Upper lobe of left lung (tissue), 6 donors: ENCODE measurements at regions not wholly inside any gene's neighbourhood (a gene's known extent, or its start where the extent isn't known, plus 50 kb on each side); places are given as distances from the start of the nearest gene placed in this dataset.

Experiments used
- ATAC-seq, 2 donors: fragments of 200-7000 bp; cut with Tn5 transposase; one replicate each; pipeline ENCODE4 v1.9.1; 2022; ENCODE audit warnings: mild to moderate bottlenecking in 2 of 2, moderate library complexity in 2 of 2; ENCODE audit not compliant: low FRiP score in 2 of 2
- DNase-seq, 2 donors: peaks; one replicate each; pipeline ENCODE4 v3.0.0-alpha.2; 2019 to 2020
- H3K27ac ChIP-seq, 4 donors: fragments of 200-600 bp; sonication (generic); one replicate each; pipeline ENCODE4 v1.5.1; 2016 to 2019
- H3K27me3 ChIP-seq, 4 donors: fragments of 200-600 bp; sonication (generic); one replicate each; pipeline ENCODE4 v1.5.1; 2017 to 2019
- H3K36me3 ChIP-seq, 4 donors: fragments of 200-600 bp; sonication (generic); one replicate each; pipeline ENCODE4 v1.5.1; 2016 to 2019
- H3K4me1 ChIP-seq, 4 donors: fragments of 200-600 bp; sonication (generic); one replicate each; pipeline ENCODE4 v1.5.1; 2018 to 2019
- H3K4me3 ChIP-seq, 4 donors: fragments of 200-600 bp; sonication (generic); one replicate each; pipeline ENCODE4 v1.5.1; 2017 to 2019; ENCODE audit warnings: mild to moderate bottlenecking in 2 of 4, moderate library complexity in 1 of 4
- H3K9me3 ChIP-seq, 4 donors: fragments of 200-600 bp; sonication (generic); one replicate each; pipeline ENCODE4 v1.5.1; 2018 to 2019
- EP300 ChIP-seq, 4 donors: sonication (generic); formaldehyde crosslinking; IDR thresholded peaks; one replicate each; pipeline ENCODE4 v1.5.1; 2017; ENCODE audit warnings: antibody characterized with exemption in 4 of 4, control low read depth in 2 of 4
- POLR2A ChIP-seq, 4 donors: fragments of 450-650 bp; IDR thresholded peaks; one replicate each; pipeline ENCODE4 v1.5.1; 2016 to 2017; ENCODE audit warnings: antibody characterized with exemption in 4 of 4, mild to moderate bottlenecking in 2 of 4
- POLR2AphosphoS5 ChIP-seq, 2 donors: sonication (generic); formaldehyde crosslinking; IDR thresholded peaks; one replicate each; pipeline ENCODE4 v1.5.1; 2017; ENCODE audit warnings: antibody characterized with exemption in 2 of 2
- WGBS, 2 donors: methylation state at CpG; one replicate each; pipeline ENCODE4 v1.1.5; 2017 to 2018; 5-methylcytosine and 5-hydroxymethylcytosine counted together
- TF ChIP-seq, protein P1 (sequence below), 6 experiments: fragments of 450-650 bp in 4 of 6; fragments of 200-600 bp in 2 of 6; sonication (generic) in 2 of 6; IDR thresholded peaks; one replicate each; pipeline ENCODE4 v1.5.1; 2016 to 2019; ENCODE audit warnings: antibody characterized with exemption in 6 of 6
- donor health status: DM: no; HTN: no; CAD: no; lungs with moderate emphysema.
- donor health status: DM: no; HTN: yes; CAD: no; lungs with severe emphysema.

- 62 to 80% methylated on average over 4 of the region's 4 CpGs for WGBS, 2 donors
- Histone ChIP-seq H3K9me3 (peaks cover 0 to 8% (median 2%) of the 10 kb centered on the region in 4 donors), H3K4me3 (no peak overlapping the region), H3K27ac (no peak overlapping the region), H3K4me1 (no peaks in the 10 kb centered on the region), H3K36me3 (no peaks in the 10 kb centered on the region), H3K27me3 (no peaks in the 10 kb centered on the region)
- ATAC-seq: no peak
- TF ChIP-seq POLR2A (IDR thresholded peaks at IDR 0.05) (no peak), EP300 (IDR thresholded peaks at IDR 0.05) (no peak), POLR2AphosphoS5 (IDR thresholded peaks at IDR 0.05) (no peak)
- TF ChIP-seq, protein P1, sequence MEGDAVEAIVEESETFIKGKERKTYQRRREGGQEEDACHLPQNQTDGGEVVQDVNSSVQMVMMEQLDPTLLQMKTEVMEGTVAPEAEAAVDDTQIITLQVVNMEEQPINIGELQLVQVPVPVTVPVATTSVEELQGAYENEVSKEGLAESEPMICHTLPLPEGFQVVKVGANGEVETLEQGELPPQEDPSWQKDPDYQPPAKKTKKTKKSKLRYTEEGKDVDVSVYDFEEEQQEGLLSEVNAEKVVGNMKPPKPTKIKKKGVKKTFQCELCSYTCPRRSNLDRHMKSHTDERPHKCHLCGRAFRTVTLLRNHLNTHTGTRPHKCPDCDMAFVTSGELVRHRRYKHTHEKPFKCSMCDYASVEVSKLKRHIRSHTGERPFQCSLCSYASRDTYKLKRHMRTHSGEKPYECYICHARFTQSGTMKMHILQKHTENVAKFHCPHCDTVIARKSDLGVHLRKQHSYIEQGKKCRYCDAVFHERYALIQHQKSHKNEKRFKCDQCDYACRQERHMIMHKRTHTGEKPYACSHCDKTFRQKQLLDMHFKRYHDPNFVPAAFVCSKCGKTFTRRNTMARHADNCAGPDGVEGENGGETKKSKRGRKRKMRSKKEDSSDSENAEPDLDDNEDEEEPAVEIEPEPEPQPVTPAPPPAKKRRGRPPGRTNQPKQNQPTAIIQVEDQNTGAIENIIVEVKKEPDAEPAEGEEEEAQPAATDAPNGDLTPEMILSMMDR (IDR thresholded peaks at IDR 0.05): no peak
- no peak for DNase-seq
Measured at GRCh38 chr1:233802611-233803010, 101.9 kb upstream of the SLC35F3 start.

DNA sequence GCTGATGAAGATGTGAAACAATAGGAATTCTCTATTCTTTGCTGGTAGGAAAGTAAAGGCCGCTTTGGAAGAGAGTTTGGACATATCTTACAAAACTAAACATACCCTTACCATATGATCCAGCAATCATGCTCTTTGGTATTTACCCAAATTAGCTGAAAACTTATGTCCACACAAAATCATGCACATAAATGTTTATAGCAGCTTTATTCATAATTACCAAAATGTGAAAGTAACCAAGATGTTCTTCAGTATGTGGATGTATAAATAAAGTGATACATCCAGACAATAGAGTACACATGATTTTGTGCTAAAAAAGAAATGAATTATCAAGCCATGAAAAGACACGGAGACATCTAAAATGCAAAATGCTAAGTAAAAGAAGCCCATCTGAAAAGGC is 98.7 kb upstream of the SLC35F3 start:
- WGBS, 2 donors: 86 to 90% methylated on average over 2 of the region's 2 CpGs
- H3K4me3 ChIP-seq: no peak overlapping the region
- H3K9me3 ChIP-seq: peaks cover 0 to 8% (median 2%) of the 10 kb centered on the region in 4 donors
- H3K27me3 ChIP-seq: no peaks in the 10 kb centered on the region
- TF ChIP-seq POLR2AphosphoS5 (IDR thresholded peaks at IDR 0.05): no peak
- TF ChIP-seq EP300 (IDR thresholded peaks at IDR 0.05): no peak
- TF ChIP-seq, protein P1 (IDR thresholded peaks at IDR 0.05): no peak
- no peak for TF ChIP-seq POLR2A (IDR thresholded peaks at IDR 0.05)
- DNase-seq: no peak
- H3K27ac ChIP-seq: no peak overlapping the region
- no peak for ATAC-seq
- no peaks in the 10 kb centered on the region for H3K4me1 ChIP-seq
- no peaks in the 10 kb centered on the region for H3K36me3 ChIP-seq

- H3K27ac ChIP-seq: no peak overlapping the region
- no peak overlapping the region for H3K4me3 ChIP-seq
- no peaks in the 10 kb centered on the region for H3K9me3 ChIP-seq
- no peak for TF ChIP-seq EP300 (IDR thresholded peaks at IDR 0.05)
- no peak for TF ChIP-seq POLR2A (IDR thresholded peaks at IDR 0.05)
- TF ChIP-seq, protein P1 (IDR thresholded peaks at IDR 0.05): no peak
- TF ChIP-seq POLR2AphosphoS5 (IDR thresholded peaks at IDR 0.05): no peak
- no peak for DNase-seq
- H3K4me1 ChIP-seq: no peaks in the 10 kb centered on the region
- ATAC-seq: no peak
- WGBS, 2 donors: 70 to 79% methylated on average over 1 of the region's 1 CpG
- no peaks in the 10 kb centered on the region for H3K27me3 ChIP-seq
- H3K36me3 ChIP-seq: no peaks in the 10 kb centered on the region
Measured at GRCh38 chr1:233815357-233815756, 89.1 kb upstream of the SLC35F3 start.

DNA sequence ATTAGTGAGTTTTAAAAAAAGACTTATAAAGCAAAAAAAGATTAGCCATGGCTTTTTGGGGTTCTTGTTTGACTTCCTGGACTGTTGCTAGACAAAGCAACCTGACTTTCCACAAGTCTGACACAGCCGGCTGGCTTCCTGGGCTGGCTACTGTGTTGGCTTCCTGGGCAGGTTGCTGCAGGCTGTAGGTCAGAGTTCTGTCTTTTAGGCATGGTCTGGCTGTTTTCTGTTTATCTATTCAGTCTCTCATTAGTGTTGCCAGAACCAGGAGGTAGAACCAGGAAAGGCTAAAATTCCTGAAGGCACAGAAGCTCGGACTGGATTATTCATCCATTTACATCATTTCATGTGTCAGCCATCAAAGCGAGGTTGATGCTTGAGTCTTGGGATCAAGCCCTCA is 88.6 kb upstream of the SLC35F3 start:
- H3K9me3 ChIP-seq: no peaks in the 10 kb centered on the region
- no peaks in the 10 kb centered on the region for H3K27me3 ChIP-seq
- no peak for TF ChIP-seq EP300 (IDR thresholded peaks at IDR 0.05)
- H3K4me1 ChIP-seq: no peaks in the 10 kb centered on the region
- no peak overlapping the region for H3K4me3 ChIP-seq
- no peaks in the 10 kb centered on the region for H3K36me3 ChIP-seq
- H3K27ac ChIP-seq: no peak overlapping the region
- 58 to 79% methylated on average over 3 of the region's 3 CpGs for WGBS, 2 donors
- no peak for ATAC-seq
- DNase-seq: no peak

DNA sequence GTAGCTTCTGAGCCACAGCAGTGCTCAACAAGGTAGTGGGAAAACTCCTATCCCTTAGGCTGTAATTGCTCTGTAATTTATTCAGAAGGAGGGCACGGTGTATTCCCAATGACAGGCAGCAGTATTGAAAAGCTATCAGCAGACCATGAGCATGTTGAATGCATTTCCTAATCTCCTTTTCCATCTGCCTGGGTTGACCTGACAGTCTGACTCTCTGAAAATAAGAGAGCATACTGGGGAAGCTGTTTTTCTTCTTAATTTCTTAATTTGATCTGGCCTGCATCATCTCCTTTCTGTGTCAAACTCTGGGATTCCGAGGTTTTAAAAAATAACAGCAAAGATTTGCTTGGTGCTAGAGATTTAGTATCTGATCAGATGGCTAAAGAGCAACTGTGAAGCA is 88.1 kb upstream of the SLC35F3 start:
- WGBS, 2 donors: 70 to 72% methylated on average over 2 of the region's 2 CpGs
- H3K27ac ChIP-seq: no peak overlapping the region
- no peak overlapping the region for H3K4me3 ChIP-seq
- H3K9me3 ChIP-seq: no peaks in the 10 kb centered on the region
- DNase-seq (no peak), ATAC-seq (no peak)
- H3K36me3 ChIP-seq: no peaks in the 10 kb centered on the region
- TF ChIP-seq, protein P1 (IDR thresholded peaks at IDR 0.05): no peak
- TF ChIP-seq EP300 (IDR thresholded peaks at IDR 0.05) (no peak), POLR2AphosphoS5 (IDR thresholded peaks at IDR 0.05) (no peak), POLR2A (IDR thresholded peaks at IDR 0.05) (no peak)
- H3K27me3 ChIP-seq: no peaks in the 10 kb centered on the region
- H3K4me1 ChIP-seq: no peaks in the 10 kb centered on the region
